ENCODE measurements at regions not wholly inside any gene's neighbourhood (a gene's known extent, or its start where the extent isn't known, plus 50 kb on each side); places are given as distances from the start of the nearest gene placed in this dataset.

- WGBS: 82% methylated on average over 4 of the region's 4 CpGs
- DNase-seq (ENCODE audit: low spot score): no peak
- H3K27ac ChIP-seq (ENCODE audit: low read depth in 1 of 2, low read length in 2 of 2): no peak overlapping the region
- peaks cover 3 to 13% (median 8%) of the 10 kb centered on the region in 4 donors for H3K9me3 ChIP-seq (ENCODE audit: control insufficient read depth in 4 of 4, low read length in 3 of 4)
- no peak overlapping the region for H3K9ac ChIP-seq (ENCODE audit: low read depth in 1 of 2, low read length in 2 of 2)
- TF ChIP-seq SP1 (IDR thresholded peaks at IDR 0.05): no peak
- no peak overlapping the region for H3K4me3 ChIP-seq (ENCODE audit: low read depth in 1 of 3, low read length in 3 of 3)
- no peaks in the 10 kb centered on the region for H3K4me1 ChIP-seq (ENCODE audit: control insufficient read depth in 4 of 4, insufficient read depth in 4 of 4, low read length in 3 of 4)
- no peaks in the 10 kb centered on the region for H3K36me3 ChIP-seq (ENCODE audit: control insufficient read depth in 4 of 4, insufficient read depth in 3 of 4, low read depth in 1 of 4, low read length in 3 of 4)
- no peaks in the 10 kb centered on the region for H3K27me3 ChIP-seq (ENCODE audit: control insufficient read depth in 4 of 4, insufficient read depth in 4 of 4, low read length in 3 of 4)
Measured at GRCh38 chr1:229812693-229813092, 186.6 kb downstream of the URB2 start.

GRCh38 chr1:229815076-229815475 is 189.0 kb downstream of the URB2 start:
- H3K27me3 ChIP-seq (ENCODE audit: control insufficient read depth in 4 of 4, insufficient read depth in 4 of 4, low read length in 3 of 4): no peaks in the 10 kb centered on the region
- H3K36me3 ChIP-seq (ENCODE audit: control insufficient read depth in 4 of 4, insufficient read depth in 3 of 4, low read depth in 1 of 4, low read length in 3 of 4): no peaks in the 10 kb centered on the region
- H3K4me3 ChIP-seq (ENCODE audit: low read depth in 1 of 3, low read length in 3 of 3): no peak overlapping the region
- H3K27ac ChIP-seq (ENCODE audit: low read depth in 1 of 2, low read length in 2 of 2): no peak overlapping the region
- peaks cover under 1 to 4% (median 3%) of the 10 kb centered on the region in 4 donors for H3K9me3 ChIP-seq (ENCODE audit: control insufficient read depth in 4 of 4, low read length in 3 of 4)
- WGBS: 88% methylated on average over 4 of the region's 4 CpGs
- no peak for DNase-seq (ENCODE audit: low spot score)
- TF ChIP-seq ZBTB33 (IDR thresholded peaks at IDR 0.05) (no peak), ATF3 (IDR thresholded peaks at IDR 0.05) (no peak)
- TF ChIP-seq, protein P1, sequence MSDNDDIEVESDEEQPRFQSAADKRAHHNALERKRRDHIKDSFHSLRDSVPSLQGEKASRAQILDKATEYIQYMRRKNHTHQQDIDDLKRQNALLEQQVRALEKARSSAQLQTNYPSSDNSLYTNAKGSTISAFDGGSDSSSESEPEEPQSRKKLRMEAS (IDR thresholded peaks at IDR 0.05): no peak
- H3K4me1 ChIP-seq (ENCODE audit: control insufficient read depth in 4 of 4, insufficient read depth in 4 of 4, low read length in 3 of 4): no peaks in the 10 kb centered on the region
- no peak overlapping the region for H3K9ac ChIP-seq (ENCODE audit: low read depth in 1 of 2, low read length in 2 of 2)

DNA sequence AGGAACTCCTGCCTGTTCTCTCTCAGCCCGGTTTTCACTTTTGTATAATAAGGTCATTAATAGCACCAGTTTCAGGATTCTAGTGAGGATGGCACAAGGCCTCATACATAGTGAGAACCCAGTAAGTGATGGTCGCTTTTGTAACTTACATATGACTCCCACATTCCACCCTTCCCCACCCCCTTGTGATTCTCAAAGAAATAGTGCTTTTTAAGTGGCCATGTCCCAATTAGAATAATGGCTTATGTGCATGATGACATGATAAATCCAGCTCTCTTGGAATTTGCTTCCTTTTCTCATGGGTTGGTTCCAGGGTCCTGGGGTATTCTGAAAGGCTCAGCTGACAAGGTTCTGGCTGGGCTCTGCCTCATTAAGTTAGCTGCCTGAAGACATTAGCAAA is 189.9 kb downstream of the URB2 start:
- no peak overlapping the region for H3K4me3 ChIP-seq (ENCODE audit: low read depth in 1 of 3, low read length in 3 of 3)
- H3K36me3 ChIP-seq (ENCODE audit: control insufficient read depth in 4 of 4, insufficient read depth in 3 of 4, low read depth in 1 of 4, low read length in 3 of 4): no peaks in the 10 kb centered on the region
- H3K4me1 ChIP-seq (ENCODE audit: control insufficient read depth in 4 of 4, insufficient read depth in 4 of 4, low read length in 3 of 4): no peaks in the 10 kb centered on the region
- no peak overlapping the region for H3K27ac ChIP-seq (ENCODE audit: low read depth in 1 of 2, low read length in 2 of 2)
- DNase-seq (ENCODE audit: low spot score): no peak
- H3K27me3 ChIP-seq (ENCODE audit: control insufficient read depth in 4 of 4, insufficient read depth in 4 of 4, low read length in 3 of 4): no peaks in the 10 kb centered on the region
- H3K9me3 ChIP-seq (ENCODE audit: control insufficient read depth in 4 of 4, low read length in 3 of 4): peaks cover 0 to 3% (median 0%) of the 10 kb centered on the region in 4 donors
- 79% methylated on average over 2 of the region's 2 CpGs for WGBS
- H3K9ac ChIP-seq (ENCODE audit: low read depth in 1 of 2, low read length in 2 of 2): no peak overlapping the region
- TF ChIP-seq JUND (IDR thresholded peaks at IDR 0.05) (no peak), SP1 (IDR thresholded peaks at IDR 0.05) (no peak)
- TF ChIP-seq, protein P2, sequence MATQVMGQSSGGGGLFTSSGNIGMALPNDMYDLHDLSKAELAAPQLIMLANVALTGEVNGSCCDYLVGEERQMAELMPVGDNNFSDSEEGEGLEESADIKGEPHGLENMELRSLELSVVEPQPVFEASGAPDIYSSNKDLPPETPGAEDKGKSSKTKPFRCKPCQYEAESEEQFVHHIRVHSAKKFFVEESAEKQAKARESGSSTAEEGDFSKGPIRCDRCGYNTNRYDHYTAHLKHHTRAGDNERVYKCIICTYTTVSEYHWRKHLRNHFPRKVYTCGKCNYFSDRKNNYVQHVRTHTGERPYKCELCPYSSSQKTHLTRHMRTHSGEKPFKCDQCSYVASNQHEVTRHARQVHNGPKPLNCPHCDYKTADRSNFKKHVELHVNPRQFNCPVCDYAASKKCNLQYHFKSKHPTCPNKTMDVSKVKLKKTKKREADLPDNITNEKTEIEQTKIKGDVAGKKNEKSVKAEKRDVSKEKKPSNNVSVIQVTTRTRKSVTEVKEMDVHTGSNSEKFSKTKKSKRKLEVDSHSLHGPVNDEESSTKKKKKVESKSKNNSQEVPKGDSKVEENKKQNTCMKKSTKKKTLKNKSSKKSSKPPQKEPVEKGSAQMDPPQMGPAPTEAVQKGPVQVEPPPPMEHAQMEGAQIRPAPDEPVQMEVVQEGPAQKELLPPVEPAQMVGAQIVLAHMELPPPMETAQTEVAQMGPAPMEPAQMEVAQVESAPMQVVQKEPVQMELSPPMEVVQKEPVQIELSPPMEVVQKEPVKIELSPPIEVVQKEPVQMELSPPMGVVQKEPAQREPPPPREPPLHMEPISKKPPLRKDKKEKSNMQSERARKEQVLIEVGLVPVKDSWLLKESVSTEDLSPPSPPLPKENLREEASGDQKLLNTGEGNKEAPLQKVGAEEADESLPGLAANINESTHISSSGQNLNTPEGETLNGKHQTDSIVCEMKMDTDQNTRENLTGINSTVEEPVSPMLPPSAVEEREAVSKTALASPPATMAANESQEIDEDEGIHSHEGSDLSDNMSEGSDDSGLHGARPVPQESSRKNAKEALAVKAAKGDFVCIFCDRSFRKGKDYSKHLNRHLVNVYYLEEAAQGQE (IDR thresholded peaks at IDR 0.05): no peak

DNA sequence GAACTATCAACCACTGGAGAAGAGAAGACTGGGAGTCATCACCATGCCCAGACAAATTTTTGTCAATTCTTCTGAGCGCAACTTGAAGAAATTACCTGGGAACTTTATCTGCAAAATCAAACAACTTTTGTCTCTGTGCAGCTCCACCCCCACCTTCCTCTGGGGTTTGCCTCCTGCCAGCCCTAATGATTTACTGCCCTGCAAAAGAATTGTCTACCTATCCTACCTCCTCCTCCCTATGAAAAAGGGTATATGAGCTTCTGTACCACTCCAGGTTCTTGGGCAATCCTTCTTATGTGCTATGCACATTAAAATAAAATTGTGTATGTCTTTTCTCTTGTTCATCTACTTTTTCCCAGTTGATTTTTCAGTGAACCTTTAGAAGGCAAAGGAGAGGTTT is 191.9 kb downstream of the URB2 start:
- no peaks in the 10 kb centered on the region for H3K27me3 ChIP-seq (ENCODE audit: control insufficient read depth in 4 of 4, insufficient read depth in 4 of 4, low read length in 3 of 4)
- no peak overlapping the region for H3K4me3 ChIP-seq (ENCODE audit: low read depth in 1 of 3, low read length in 3 of 3)
- peaks cover 0 to 3% (median 0%) of the 10 kb centered on the region in 4 donors for H3K9me3 ChIP-seq (ENCODE audit: control insufficient read depth in 4 of 4, low read length in 3 of 4)
- no peak overlapping the region for H3K9ac ChIP-seq (ENCODE audit: low read depth in 1 of 2, low read length in 2 of 2)
- H3K27ac ChIP-seq (ENCODE audit: low read depth in 1 of 2, low read length in 2 of 2): no peak overlapping the region
- DNase-seq (ENCODE audit: low spot score): no peak
- no peaks in the 10 kb centered on the region for H3K36me3 ChIP-seq (ENCODE audit: control insufficient read depth in 4 of 4, insufficient read depth in 3 of 4, low read depth in 1 of 4, low read length in 3 of 4)
- H3K4me1 ChIP-seq (ENCODE audit: control insufficient read depth in 4 of 4, insufficient read depth in 4 of 4, low read length in 3 of 4): no peaks in the 10 kb centered on the region
- WGBS: 96% methylated on average over 1 of the region's 1 CpG
- TF ChIP-seq YY1 (IDR thresholded peaks at IDR 0.05) (no peak), JUND (IDR thresholded peaks at IDR 0.05) (no peak), ZBTB33 (IDR thresholded peaks at IDR 0.05) (no peak), NR2F2 (IDR thresholded peaks at IDR 0.05) (no peak), GABPA (IDR thresholded peaks at IDR 0.05 in 1 of 2, conservative IDR thresholded peaks at IDR 0.05 in 1 of 2) (no peak), EGR1 (IDR thresholded peaks at IDR 0.05; ENCODE audit: low read depth in 2 of 2) (no peak), SP1 (IDR thresholded peaks at IDR 0.05) (no peak), TAF1 (conservative IDR thresholded peaks at IDR 0.05) (no peak)
- TF ChIP-seq, protein P1 (IDR thresholded peaks at IDR 0.05): no peak

All from liver (tissue), 7 donors.